Activated CD8-positive, alpha-beta memory T cell treated with anti-CD3 and anti-CD28 coated beads, Interleukin-2, amount 50 U/mL, for 4 hours (primary cell): ENCODE measurements at regions not wholly inside any gene's neighbourhood (a gene's known extent, or its start where the extent isn't known, plus 50 kb on each side); places are given as distances from the start of the nearest gene placed in this dataset.

Experiments used
- DNase-seq: peaks from one replicate; pipeline ENCODE4 v3.0.0-alpha.2; 2020

DNA sequence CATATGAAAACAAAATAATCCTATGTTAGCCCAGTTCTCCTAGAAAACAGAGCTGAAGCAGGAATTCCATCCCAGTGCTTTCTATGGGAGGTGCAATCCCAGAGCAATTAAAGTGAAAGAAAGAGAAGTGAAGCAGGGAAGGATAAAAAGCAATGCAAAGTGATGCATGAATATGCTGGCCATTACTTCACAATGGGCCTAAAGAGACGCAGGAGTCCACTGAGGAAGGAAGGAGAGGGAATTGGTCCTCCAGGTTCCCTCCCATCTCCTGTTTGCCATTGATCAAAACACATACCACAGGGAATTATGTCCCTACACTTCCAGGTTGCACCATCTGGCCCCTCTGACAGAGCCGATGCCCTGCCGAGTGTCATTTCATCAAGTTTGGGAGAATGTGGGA, 392.2 kb upstream of the NFE2L3 start:
- DNase-seq, result no peak

DNA sequence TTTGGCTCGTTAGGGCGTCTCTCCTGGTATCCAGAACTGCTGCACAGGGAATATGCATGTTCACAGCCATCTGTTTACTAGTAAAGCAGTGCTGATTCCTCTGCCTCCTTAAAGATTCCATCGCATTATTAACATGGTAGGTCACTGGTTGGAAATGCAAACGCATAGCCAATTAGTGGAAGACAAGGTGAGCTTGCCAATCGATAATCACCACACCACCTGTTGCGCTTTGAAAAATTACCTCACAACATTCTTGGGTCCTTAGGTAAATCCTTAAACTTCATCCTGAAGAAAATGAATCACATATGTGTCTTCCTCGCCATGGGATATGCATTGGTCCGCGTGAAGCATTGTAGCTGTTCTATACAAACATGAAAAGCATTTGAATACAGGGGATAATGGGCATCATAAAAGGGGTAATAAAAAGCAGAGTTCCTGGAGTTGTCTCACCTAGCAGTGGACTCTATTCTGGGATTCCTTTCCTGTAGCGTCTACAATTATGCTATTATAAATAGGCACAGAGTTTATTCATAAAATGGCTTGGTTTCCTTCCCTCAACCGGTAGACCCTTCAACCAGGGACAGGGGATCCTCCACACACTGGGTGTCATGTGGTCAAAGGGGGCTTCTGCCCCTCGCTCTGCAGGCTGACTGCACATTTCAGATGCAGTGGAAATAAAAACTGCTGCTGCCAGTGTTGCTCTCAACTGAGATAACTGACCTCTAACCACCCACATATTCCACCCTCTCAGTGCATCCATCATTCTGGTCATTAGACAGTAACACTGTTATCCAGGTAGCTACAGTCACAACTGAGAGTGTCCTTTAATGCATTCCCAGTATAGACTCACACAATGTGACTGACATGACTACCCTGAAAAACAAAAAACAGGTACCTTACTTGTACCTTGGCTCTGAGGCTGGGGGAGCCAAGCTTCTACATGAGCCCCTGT, 389.2 kb upstream of the NFE2L3 start:
- no peak for DNase-seq

DNA sequence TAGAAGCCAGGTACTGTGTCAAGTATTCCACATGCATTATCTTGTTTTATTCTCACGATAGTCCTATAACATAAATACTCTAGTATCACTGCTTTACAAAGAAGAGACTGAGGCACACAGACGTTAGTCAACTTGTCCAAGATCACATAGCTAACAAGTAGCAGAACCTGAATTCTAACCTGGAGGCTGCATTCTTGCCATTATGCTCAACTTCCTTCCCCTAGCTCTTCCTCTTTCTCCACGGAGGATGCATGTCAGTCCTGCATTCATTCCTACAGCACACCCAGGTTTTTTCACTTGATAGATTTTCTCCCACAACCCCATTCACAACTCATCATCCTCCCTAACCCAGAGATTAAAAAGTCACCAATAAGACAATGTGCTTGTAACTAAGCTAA, 388.5 kb upstream of the NFE2L3 start:
- no peak for DNase-seq

DNA sequence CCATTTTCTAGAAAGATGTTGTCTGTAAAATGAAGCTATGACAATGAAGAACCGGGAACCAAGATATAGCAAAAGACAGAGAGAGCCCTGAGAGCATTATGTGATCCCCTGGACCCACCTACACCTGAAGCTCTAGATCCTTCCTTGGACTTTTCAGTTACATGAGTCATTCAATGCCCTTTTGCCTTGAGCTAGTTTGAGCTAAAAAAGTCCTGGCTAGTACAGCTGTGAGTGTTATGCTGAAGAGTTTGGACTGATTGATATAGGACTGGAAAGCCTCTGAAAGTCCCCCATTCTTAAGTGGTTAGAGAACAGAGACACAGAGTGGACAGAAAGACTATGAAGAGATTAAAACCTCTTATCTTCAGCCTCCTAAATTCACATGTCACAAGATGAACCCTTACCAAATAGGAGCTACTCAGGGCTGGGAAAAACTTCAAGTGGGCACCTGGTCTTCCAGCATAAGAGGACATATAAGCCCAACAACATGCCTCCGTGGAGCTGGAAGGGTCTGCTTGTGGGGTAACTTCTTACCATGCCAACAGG, 386.8 kb upstream of the NFE2L3 start:
- DNase-seq, result no peak

DNA sequence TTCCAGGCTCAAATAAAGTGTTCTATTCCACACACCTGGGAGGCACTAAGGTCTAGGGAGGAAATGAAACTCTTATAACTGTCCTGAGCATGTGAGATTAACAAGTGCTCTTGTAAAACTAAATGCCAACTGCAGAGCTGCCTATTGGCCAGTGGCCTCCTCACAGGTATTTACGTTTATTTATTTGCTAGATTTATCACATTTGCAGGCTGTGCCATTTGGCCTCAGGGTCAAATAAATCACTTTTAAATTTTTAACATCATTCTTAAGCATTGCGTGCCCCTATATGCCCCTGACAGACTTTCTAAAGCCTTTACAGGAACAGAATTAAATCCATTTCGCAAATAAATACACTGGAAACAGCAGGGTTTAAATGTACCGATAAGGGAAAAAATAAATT, 381.8 kb upstream of the NFE2L3 start:
- DNase-seq, result no peak

DNA sequence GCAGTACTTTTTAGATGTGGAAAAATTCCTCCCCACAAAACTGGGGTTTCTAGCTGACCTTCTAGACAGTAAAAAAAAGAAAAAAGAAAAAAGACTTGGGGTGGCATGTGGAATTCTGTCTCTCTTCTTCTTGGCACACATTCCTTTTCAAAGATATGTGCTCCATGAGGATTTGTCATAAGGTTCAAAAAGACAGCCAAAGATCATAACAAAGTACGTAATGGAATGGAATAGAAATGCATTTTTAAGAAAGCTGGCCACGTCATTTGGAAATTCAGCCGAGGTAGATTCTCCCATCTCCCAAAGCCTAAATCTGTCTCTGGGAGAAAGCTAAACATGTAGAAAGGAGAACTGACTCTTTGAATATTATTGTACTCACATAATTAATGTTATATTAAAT, 381.3 kb upstream of the NFE2L3 start:
- no peak for DNase-seq

DNA sequence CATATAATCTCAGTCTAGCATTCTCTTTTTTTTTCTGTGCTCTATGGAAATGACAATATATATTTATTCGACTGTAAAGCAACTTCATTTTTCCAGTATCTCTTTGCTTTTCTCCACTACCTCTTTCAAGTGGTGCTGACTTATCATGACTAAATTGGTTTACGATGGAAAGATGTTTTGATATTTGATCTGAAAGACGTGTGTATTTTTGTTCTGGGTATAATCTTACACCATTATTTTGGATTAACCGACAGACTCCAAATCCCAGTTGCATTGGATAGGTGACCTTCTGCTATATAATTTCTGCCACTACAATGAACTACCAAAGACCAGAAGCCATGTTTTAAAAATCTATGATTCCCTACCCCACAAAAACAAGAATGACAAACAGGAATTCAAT, 380.5 kb upstream of the NFE2L3 start:
- no peak for DNase-seq

DNA sequence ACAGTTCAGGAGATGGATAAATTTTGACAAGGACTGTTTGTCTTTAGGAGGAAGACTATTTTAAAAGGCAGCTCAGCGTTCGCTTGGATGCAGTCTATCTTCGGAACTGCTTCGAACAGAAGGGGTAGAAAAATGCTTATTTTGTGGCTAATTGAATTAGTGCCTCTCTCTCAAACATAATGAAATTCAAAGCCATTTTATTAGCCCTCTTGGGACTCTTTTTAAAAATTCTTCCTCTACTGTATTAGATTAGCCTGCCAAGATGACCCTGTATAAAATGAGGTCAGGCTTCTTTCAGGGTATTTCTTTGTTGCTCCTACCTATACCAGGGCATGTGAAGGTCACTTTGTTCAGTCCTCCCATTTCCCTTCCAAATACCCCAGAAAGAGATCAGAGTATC, 379.2 kb upstream of the NFE2L3 start:
- DNase-seq, result no peak

DNA sequence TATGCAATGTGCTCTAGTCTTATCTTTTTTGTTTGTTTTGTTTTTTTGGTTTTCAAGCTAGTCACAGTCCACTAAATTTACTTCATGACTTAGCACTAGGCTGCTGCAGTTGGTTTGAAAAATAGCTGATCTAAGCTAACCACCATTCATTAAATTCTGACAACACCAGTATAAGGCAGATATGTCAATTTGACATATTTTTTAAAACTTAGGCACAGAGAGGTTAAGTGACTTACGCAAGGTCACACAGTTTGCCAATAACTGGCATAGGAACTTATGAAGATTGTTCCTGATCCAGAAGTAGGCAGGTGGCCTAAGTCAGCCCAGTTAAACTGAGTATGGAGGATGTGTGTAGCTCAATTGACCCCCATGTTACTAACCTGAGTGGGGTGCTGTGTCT, 377.3 kb upstream of the NFE2L3 start:
- DNase-seq, result no peak

DNA sequence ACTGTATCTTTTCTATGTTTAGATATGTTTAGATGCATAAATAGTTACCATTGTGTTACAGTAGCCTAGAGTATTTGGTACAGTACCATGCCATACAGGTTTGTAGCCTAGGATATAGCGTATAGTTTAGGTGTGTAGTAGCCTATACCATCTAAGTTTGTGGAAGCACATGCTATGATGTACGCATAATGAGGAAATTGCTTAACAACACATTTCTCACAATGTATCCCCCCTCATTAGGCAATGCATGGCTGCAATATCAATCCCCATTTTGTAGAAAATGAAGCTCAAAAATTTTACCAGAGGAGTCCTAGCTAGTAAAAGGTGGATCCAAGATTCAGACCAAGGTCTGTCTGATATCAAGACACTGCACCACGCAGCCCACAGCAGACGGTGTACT, 376.4 kb upstream of the NFE2L3 start:
- DNase-seq, result no peak

DNA sequence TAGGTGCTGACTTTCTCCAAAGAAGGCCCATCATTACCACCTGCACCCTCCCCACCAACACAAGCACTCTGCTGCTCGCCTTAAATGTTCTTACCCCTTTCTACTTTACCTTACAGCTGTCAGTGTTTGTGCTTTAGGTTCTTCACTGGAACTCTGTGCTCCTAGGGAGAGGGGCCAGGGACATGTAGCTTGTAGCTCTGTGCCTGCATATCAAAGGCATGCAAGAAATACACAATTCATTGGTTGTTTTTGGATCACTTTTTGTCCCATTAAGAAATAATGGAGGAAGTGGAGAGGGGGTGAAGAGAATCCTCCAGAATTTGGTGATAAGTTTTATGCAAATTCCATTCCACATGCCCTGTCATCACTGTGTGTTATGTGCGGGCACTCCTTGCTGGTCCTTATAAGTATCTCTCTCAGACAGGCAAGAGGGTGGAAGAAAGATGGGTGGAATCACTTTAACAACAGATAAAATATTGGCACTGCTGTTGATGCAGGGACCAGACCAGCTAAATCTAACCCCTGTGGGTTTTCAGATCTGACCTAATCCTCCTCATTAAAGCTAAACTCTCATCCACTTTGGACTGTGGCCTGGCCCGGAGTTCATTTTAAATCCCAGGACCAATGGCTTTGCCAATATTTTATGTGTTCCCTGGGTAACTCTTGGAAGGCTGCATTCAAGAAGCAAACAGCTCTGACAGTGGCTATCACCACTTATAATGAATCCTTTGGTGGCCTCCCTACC, 375.8 kb upstream of the NFE2L3 start:
- DNase-seq, result no peak

DNA sequence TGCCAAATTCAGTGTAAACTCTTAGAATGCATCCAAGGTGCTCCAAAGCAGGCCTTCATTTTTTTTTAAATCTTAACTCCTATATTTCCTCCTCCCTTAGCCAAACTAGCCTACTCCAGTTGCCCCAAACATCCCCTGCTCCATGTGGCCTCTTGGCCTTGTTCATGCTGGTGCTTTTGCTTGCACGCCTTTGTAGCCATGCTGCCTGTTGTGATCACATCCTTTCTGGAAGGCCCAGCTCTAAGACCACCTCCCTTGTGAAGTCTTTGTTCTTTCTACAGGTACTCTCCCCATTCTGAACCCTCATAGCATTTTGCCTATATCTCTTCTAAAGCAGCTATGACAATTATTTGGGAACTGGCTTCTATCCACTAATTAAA, 375.3 kb upstream of the NFE2L3 start:
- DNase-seq, result no peak

DNA sequence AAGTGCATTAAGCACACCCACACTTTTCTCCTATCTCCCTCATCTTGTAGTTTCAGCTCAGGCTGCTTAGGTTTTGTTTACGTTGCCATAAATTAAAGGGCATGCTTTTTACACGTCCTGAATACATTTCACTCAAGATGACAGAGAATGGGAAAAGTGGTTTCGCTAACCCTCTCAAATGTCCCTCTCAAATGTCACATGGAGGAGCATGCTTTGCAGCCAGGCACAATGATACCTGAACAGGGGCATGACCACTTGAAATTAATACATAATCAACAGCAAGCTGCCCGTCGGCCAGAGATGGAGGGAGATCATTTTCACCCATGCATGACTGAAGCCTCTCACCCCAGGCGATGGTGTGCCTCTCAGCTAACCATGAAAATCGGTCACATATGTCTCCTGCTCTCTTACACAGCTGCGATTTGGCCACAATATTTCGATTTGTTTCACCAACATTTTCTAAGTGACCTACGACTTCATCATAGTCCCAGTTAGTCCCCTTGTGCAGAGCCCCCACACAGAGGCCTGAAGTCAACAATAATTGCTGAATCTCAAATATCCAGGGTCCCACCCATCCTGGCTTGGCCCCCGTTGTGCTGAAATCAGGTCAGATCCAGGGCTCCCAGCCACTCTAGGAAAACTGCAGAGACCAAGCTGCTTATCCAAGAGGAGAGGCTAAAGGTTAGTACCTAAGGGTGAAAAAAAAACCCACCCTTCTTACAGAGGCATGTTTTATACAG, 373.9 kb upstream of the NFE2L3 start:
- DNase-seq, result no peak

DNA sequence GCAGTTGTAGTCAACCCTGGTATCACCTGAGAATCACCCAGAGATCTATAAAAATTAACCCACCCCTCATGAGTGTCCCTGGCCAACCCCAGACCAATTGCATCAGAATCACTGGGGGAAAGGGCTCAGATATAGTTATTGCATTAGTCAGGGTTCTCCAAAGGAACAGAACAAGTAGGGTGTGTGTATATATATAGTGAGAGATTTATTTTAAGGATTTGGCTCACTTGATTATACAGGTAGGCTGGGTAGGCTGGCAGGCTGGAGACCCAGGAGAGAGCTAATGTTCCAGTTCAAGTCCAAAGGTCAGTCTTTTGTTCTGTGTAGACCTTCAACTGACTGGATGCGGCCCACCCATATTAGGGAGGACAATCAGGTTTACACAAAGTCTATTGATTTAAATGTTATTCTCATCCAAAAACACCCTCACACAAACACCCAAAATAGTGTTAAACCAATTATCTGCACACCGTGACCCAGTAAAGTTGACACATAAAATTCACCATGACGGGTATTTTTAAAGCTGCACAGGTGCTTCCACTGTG, 372.9 kb upstream of the NFE2L3 start:
- no peak for DNase-seq

DNA sequence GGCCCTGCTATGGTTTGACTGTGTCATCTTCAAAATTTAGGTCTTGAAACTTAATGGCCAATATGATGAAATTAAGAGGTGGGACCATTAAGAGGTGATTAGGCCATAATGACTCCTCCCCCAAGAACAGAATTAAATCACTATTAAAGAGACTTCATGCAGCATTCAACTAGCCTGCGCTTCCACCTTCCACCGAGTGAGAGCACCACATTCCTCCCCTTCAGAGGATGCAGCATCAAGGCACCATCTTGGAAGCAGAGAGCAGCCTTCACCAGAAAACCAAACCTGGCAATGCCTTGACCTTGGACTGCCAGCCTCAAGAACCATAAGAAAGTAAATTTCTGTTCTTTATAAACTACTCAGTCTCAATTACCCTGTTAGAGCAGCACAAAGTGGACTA, 371.1 kb upstream of the NFE2L3 start:
- DNase-seq, result no peak

DNA sequence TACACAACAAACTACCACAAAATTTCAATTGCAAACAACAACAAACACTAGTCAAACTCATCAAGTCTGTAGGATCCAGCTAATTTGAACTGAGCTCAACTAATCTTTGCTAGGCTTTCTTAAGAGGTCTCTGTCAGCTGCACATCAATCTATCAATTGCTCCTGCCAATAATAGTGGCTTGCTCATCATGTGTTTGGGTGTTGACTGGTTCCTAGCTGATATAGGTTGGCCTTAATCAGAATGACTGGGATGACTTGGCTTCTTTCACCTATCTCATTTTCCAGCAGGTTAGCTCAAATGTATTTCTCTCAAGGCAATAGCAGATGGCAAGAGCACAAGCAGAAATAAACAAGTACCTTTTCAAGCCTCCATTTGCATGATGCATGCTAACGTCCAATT, 370.3 kb upstream of the NFE2L3 start:
- no peak for DNase-seq

DNA sequence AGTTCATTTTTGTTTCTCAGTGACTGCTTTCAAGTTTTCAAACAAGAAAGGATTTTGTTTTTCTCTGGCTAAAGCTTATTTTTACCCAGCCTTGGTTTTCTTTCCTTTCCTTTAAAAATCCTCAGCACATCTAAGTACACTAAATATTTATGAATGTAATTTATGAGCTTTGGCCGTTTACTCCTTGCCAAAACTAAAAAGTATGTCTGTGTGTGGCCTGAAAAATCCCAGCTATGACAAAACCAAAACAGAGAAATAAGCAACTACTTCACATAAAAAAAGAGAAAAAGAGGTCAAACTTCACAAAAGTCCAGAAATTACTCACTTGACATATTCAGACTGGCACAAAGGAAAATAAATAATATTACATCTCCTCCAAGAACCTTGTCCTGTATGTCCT, 365.1 kb upstream of the NFE2L3 start:
- DNase-seq, result no peak

DNA sequence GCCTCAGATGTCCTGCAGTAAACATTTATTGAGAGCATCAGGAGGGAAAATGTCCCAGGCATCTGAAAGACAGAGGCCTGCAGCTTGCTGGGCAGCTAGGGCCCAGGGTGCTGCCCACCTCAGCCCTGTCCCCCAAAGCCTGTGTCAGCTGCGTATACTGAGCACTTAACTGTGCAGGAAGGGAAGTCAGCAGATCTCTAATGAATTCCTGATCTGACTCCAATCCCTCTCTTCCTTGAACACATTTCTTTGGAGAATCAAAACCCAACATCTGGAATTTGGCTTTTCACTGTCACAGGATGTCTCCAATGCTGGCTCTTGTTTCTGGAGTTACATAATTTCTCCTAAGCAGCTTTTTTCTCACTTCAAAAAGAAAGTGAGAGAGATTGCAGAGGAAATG, 364.7 kb upstream of the NFE2L3 start:
- no peak for DNase-seq

DNA sequence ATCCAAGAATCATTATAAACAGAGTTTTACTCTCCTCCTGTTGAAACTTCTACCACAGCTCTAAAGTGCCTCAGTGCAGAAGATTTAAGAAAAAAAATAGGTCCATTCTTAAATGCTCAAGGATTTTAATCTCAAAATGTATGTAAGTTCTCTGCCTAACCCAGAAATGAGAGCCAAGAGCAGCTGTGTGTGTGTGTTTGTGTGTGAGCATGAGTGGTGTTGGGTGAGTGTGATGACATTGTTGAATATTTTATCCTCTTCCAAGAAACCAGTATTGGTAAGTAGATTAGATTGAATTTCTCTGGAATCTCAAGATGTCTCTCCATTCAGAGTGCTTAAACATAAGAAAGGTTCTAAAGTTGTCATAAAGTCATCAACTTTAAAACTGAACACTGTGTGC, 363.6 kb upstream of the NFE2L3 start:
- DNase-seq, result no peak

DNA sequence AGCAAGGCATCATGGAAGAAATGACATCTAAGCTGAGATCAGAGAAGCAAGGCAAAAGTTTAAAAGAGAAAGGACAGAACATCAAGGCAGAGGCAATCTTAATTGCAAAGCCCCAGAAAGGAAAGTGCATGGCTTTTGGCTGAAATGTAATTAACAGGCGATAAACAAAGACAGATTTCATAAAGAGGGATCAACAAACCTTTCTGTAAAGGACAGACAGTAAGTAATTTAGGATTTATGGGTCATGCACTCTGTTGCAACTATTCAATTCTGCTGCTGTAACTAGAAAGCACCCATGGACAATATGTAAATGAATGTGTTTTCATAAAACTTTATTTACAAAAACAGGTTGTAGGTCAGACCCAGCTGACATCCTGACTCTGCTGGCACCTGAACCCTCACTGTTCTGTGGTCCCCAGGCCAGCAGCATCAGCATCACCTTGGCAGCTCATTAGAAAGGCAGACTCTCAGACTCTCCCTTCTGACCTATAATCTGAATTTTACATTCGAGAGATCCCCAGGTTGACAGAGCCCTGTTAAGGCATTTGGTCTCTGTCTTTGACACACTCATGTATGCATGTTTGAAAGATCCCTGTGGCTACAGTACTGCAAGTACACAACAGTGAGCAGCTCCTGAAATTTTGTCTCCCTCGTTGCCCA, 362.9 kb upstream of the NFE2L3 start:
- no peak for DNase-seq

DNA sequence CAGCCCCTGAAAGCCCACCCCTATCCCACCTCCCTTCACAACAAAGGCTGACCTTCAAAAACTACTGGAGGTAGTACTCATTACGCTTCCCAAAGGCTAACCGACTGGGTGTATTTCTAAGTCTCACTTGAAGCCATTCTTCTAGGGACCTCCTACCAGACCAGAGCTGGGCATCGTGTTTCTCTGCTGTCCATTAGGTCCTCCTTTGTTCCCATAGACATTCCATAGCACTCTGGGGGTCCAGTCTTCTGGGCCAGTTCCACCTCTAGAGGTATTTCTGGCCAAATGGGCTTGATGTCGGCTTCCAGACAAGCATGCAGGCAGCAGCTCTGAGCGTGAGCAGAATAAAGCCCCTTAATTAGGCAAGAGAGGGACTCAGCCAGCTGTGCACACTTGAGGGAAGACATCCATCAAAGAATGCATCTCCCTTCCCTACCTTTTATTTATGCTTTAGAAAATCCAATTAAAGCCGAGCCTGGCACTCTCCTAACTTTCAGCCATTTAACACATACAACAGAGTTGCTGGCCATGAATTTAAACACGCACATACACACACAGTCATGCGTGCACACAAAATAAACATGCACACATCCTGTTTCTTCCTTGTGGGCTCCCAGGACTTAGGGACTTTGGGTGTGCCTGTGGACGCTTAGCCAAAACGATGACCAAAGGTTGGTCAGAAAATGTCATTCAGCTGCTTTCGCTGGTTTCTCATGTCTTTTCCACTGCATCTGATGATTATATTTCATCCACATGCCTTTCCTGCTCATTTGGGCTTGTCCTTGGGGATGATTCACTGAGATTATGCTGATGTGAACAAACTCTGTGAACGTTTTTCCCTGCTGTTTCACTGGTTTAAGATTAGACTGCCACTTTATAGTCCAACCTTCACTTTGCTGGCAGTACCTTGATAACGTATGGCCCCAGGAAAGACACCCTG, 362.0 kb upstream of the NFE2L3 start:
- no peak for DNase-seq
